Peyer's patch (tissue), 4 donors: ENCODE measurements at regions not wholly inside any gene's neighbourhood (a gene's known extent, or its start where the extent isn't known, plus 50 kb on each side); places are given as distances from the start of the nearest gene placed in this dataset.

Source experiments
- DNase-seq, 3 donors: peaks; one replicate each; pipeline ENCODE4 v3.0.0-alpha.2; 2017 to 2019
- H3K27ac ChIP-seq, 4 donors: fragments of 200-600 bp; sonication (generic); one replicate each; pipeline ENCODE4 v1.5.1; 2016 to 2019
- H3K27me3 ChIP-seq, 2 donors: fragments of 200-600 bp; sonication (generic); one replicate each; pipeline ENCODE4 v1.5.1; 2019
- H3K36me3 ChIP-seq, 3 donors: fragments of 200-600 bp; sonication (generic); one replicate each; pipeline ENCODE4 v1.5.1; 2016 to 2019
- H3K4me1 ChIP-seq, 4 donors: fragments of 200-600 bp; sonication (generic); one replicate each; pipeline ENCODE4 v1.5.1; 2016 to 2019
- H3K4me3 ChIP-seq, 4 donors: fragments of 200-600 bp; sonication (generic); 1 replicate in 3 of 4; 2 replicates in 1 of 4; pipeline ENCODE4 v1.5.1; 2016 to 2019; ENCODE audit warnings: mild to moderate bottlenecking in 1 of 4
- H3K9me3 ChIP-seq, 4 donors: fragments of 200-600 bp; sonication (generic); one replicate each; pipeline ENCODE4 v1.5.1; 2016 to 2019; ENCODE audit warnings: mild to moderate bottlenecking in 1 of 4
- POLR2A ChIP-seq, 2 donors: fragments of 450-650 bp; IDR thresholded peaks; one replicate each; pipeline ENCODE4 v1.5.1; 2017; ENCODE audit warnings: antibody characterized with exemption in 2 of 2, mild to moderate bottlenecking in 2 of 2, moderate library complexity in 2 of 2
- TF ChIP-seq, protein P1 (sequence below), 6 experiments: fragments of 450-650 bp in 4 of 6; fragments of 200-600 bp in 2 of 6; sonication (generic) in 1 of 6; IDR thresholded peaks; one replicate each; pipeline ENCODE4 v1.5.1; 2017 to 2019; ENCODE audit warnings: antibody characterized with exemption in 6 of 6, mild to moderate bottlenecking in 3 of 6, moderate library complexity in 1 of 6

DNA sequence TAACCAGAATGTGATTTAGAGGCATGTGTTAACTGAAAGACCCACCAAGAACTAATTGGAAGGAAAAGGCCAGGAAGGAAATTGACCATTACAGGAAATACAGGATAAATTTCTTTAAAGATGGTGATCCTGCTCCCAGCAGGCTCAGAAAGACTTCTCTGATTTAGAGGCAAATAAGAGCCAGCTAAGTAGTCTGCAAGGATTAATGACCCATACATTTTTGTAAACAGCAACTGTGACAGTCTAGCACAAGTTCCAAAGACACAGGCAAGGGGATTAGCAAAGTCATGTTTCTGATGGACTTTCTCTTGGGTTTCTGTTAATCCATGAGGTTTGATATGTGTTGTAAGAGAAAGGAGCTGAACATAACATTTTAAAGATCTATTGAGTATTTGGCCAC, 425.0 kb downstream of the HTR7 start:
- no peaks in the 10 kb centered on the region for H3K27me3 ChIP-seq
- TF ChIP-seq POLR2A (IDR thresholded peaks at IDR 0.05), result no peak
- TF ChIP-seq, protein P1, sequence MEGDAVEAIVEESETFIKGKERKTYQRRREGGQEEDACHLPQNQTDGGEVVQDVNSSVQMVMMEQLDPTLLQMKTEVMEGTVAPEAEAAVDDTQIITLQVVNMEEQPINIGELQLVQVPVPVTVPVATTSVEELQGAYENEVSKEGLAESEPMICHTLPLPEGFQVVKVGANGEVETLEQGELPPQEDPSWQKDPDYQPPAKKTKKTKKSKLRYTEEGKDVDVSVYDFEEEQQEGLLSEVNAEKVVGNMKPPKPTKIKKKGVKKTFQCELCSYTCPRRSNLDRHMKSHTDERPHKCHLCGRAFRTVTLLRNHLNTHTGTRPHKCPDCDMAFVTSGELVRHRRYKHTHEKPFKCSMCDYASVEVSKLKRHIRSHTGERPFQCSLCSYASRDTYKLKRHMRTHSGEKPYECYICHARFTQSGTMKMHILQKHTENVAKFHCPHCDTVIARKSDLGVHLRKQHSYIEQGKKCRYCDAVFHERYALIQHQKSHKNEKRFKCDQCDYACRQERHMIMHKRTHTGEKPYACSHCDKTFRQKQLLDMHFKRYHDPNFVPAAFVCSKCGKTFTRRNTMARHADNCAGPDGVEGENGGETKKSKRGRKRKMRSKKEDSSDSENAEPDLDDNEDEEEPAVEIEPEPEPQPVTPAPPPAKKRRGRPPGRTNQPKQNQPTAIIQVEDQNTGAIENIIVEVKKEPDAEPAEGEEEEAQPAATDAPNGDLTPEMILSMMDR (IDR thresholded peaks at IDR 0.05), result no peak
- no peak for DNase-seq
- H3K36me3 ChIP-seq, result no peaks in the 10 kb centered on the region
- no peak overlapping the region for H3K4me3 ChIP-seq
- no peaks in the 10 kb centered on the region for H3K4me1 ChIP-seq
- H3K9me3 ChIP-seq, result no peaks in the 10 kb centered on the region
- H3K27ac ChIP-seq, result no peak overlapping the region

DNA sequence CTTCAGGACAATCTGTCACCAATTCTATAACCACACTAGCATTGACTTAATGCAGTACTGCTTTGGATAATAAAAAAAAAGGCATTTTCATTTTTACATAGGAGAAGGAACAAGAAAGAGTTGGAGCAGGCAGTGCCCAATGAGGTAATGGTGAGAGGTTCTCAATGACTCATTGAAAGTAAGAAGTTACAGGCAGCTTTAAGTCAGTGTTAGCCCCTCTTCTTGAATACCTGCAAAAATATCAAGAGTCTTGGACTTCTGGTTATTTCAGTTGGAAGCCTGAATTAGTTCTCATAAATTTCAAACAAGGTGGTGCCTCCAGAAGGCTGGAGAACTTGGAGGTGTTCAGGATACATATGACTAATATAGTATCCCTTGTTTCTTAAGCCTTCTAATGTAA, 422.5 kb downstream of the HTR7 start:
- no peak for TF ChIP-seq POLR2A (IDR thresholded peaks at IDR 0.05)
- TF ChIP-seq, protein P1 (IDR thresholded peaks at IDR 0.05), result no peak
- Histone ChIP-seq H3K27me3 (no peaks in the 10 kb centered on the region), H3K27ac (no peak overlapping the region), H3K9me3 (no peaks in the 10 kb centered on the region), H3K4me3 (no peak overlapping the region), H3K36me3 (no peaks in the 10 kb centered on the region), H3K4me1 (no peaks in the 10 kb centered on the region)
- no peak for DNase-seq

DNA sequence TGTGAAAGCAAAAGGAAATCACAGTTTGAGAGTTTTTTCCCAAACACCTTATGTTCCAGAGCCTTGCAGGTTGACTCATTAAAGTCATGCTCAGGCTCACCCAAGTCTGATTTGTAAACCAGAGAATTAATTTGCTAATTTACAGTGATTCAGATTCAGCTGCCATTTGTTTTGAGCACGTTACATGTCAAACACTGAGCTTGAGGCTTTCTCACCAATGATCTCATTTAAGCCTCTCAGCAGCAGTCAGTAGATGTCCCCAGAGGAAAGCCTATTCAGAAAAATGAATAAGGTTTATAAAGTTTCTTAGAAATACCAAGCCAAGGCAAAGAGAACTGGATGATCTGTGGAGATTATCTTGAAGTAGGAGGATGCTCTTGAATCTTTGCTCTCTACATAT, 420.4 kb downstream of the HTR7 start:
- Histone ChIP-seq H3K4me1 (no peaks in the 10 kb centered on the region), H3K36me3 (no peaks in the 10 kb centered on the region), H3K27ac (no peak overlapping the region), H3K27me3 (no peaks in the 10 kb centered on the region), H3K9me3 (peaks cover 0 to 7% (median 0%) of the 10 kb centered on the region in 4 donors), H3K4me3 (no peak overlapping the region)
- DNase-seq, result no peak
- TF ChIP-seq, protein P1 (IDR thresholded peaks at IDR 0.05), result no peak
- no peak for TF ChIP-seq POLR2A (IDR thresholded peaks at IDR 0.05)

DNA sequence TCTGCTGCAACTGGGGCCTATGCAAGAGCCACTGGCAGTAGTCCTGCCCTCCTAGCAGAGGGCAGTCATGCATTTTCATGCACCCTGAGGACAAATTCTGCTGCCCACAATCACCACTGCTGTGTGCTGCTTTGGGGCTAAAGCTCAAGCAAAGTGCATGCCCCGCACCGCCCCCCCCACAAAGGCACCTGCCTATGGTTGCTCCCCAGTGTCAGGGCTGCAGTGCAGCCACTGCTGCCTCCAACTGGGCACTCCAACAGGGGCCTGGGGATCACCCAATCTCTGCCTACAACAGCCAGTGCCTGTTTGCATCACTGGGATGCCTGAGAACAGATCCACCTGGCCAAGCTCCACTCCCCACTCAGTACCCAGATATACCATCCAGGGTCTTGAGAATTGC, 417.0 kb downstream of the HTR7 start:
- H3K27me3 ChIP-seq, result no peaks in the 10 kb centered on the region
- no peaks in the 10 kb centered on the region for H3K36me3 ChIP-seq
- H3K9me3 ChIP-seq, result peaks cover 0 to 7% (median 0%) of the 10 kb centered on the region in 4 donors
- no peak for TF ChIP-seq POLR2A (IDR thresholded peaks at IDR 0.05)
- no peaks in the 10 kb centered on the region for H3K4me1 ChIP-seq
- no peak overlapping the region for H3K4me3 ChIP-seq
- no peak for DNase-seq
- H3K27ac ChIP-seq, result no peak overlapping the region

DNA sequence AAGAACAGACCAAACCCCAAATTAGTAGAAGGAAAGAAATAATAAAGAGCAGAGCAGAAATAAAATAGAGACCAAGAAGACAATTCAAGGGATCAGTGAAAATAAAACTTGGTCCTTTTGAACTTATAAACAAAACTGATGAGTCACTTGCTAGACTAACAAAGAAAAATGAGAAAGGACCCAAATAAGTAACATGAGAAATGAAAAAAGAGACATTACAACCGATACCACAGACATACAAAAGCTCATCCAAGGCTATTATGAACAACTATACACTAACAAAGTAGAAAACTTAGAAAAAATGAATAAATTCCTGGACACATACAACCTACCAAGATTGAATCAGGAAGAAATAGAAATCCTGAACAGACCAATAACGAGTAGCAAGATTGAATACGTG, 414.5 kb downstream of the HTR7 start:
- Histone ChIP-seq H3K4me3 (no peak overlapping the region), H3K9me3 (peaks cover 0 to 7% (median 0%) of the 10 kb centered on the region in 4 donors), H3K27me3 (no peaks in the 10 kb centered on the region), H3K27ac (no peak overlapping the region), H3K36me3 (no peaks in the 10 kb centered on the region), H3K4me1 (no peaks in the 10 kb centered on the region)
- no peak for TF ChIP-seq POLR2A (IDR thresholded peaks at IDR 0.05)
- TF ChIP-seq, protein P1 (IDR thresholded peaks at IDR 0.05), result no peak
- no peak for DNase-seq

DNA sequence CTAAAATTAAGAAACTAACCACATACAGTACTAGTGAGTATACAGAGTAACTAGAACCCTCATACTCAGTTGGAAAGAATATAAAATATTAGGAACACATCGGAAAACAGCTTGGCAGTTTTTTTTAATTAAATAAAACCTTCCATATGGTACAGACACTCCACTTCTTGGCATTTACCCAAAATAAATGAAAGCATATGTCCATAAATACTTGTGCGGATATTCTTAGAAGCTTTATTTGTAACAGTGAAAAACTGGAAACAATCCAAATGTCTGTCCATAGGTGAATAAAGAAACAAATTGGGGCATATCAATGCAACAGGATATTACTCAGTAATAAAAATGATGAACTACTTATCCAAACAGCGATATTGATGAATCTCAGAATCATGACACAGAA, 410.0 kb downstream of the HTR7 start:
- no peaks in the 10 kb centered on the region for H3K36me3 ChIP-seq
- no peaks in the 10 kb centered on the region for H3K4me1 ChIP-seq
- no peak overlapping the region for H3K4me3 ChIP-seq
- TF ChIP-seq, protein P1 (IDR thresholded peaks at IDR 0.05), result no peak
- no peak for TF ChIP-seq POLR2A (IDR thresholded peaks at IDR 0.05)
- no peaks in the 10 kb centered on the region for H3K27me3 ChIP-seq
- H3K9me3 ChIP-seq, result no peaks in the 10 kb centered on the region
- H3K27ac ChIP-seq, result no peak overlapping the region
- DNase-seq, result no peak
